Duodenal mucosa (tissue), 2 donors: ENCODE measurements at regions not wholly inside any gene's neighbourhood (a gene's known extent, or its start where the extent isn't known, plus 50 kb on each side); places are given as distances from the start of the nearest gene placed in this dataset.

ENCODE experiments used
- H3K27ac ChIP-seq: one replicate; pipeline ENCODE4 v1.7.0; 2013; ENCODE audit warnings: low read depth, low read length
- H3K27me3 ChIP-seq, 2 donors: one replicate each; pipeline ENCODE4 v1.7.0; 2013; ENCODE audit warnings: low read length in 2 of 2, control low read depth in 1 of 2; ENCODE audit not compliant: insufficient read depth in 2 of 2, control insufficient read depth in 1 of 2
- H3K36me3 ChIP-seq, 2 donors: one replicate each; pipeline ENCODE4 v1.7.0; 2013; ENCODE audit warnings: low read length in 2 of 2, control low read depth in 1 of 2; ENCODE audit not compliant: insufficient read depth in 2 of 2, control insufficient read depth in 1 of 2
- H3K4me1 ChIP-seq, 2 donors: one replicate each; pipeline ENCODE4 v1.7.0; 2013; ENCODE audit warnings: low read length in 2 of 2, control low read depth in 1 of 2; ENCODE audit not compliant: insufficient read depth in 2 of 2, control insufficient read depth in 1 of 2
- H3K4me3 ChIP-seq, 2 donors: one replicate each; pipeline ENCODE4 v1.7.0; 2013; ENCODE audit warnings: low read length in 2 of 2, low read depth in 1 of 2
- H3K9ac ChIP-seq, 2 donors: one replicate each; pipeline ENCODE4 v1.7.0; 2013; ENCODE audit warnings: low read length in 2 of 2, low read depth in 1 of 2
- H3K9me3 ChIP-seq, 2 donors: one replicate each; pipeline ENCODE4 v1.7.0; 2013; ENCODE audit warnings: low read length in 2 of 2, control low read depth in 1 of 2; ENCODE audit not compliant: control insufficient read depth in 1 of 2

DNA sequence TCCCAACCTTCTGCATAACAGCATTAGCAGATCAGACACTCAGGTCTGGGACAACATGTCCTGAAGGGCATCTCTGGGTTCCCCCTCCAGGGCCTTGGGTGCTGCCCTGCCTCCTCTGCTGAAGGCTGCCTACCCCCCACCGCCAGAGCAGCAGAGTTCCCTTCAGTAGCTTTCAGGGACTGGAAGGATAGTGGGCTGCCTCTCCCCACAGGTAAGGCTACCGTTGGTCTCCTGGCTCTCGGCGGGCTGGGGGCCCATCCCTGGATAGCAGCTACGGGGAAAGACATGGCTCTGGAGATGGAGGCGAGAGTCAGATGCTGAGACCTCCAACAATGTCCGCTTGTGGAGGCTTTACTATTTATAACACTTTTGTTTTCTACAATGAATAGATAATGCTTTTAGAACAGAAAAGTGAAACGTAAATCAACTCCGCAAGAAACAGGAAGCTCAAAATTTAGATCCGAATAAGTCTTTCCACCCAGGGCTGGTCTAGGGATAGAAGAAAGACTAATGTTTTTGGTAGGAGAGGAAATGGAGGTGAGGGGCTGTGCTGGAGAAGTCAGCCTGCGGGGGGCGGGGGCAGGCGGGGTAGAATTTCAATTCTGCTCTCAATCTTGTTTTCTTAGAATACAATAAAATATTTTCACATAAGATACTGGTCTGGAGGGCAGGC, 58.4 kb downstream of the ARL4C start:
- H3K4me3 ChIP-seq, result no peak overlapping the region
- no peaks in the 10 kb centered on the region for H3K36me3 ChIP-seq
- H3K9me3 ChIP-seq, result no peaks in the 10 kb centered on the region
- no peak overlapping the region for H3K9ac ChIP-seq
- no peaks in the 10 kb centered on the region for H3K27me3 ChIP-seq
- no peak overlapping the region for H3K27ac ChIP-seq
- no peaks in the 10 kb centered on the region for H3K4me1 ChIP-seq

DNA sequence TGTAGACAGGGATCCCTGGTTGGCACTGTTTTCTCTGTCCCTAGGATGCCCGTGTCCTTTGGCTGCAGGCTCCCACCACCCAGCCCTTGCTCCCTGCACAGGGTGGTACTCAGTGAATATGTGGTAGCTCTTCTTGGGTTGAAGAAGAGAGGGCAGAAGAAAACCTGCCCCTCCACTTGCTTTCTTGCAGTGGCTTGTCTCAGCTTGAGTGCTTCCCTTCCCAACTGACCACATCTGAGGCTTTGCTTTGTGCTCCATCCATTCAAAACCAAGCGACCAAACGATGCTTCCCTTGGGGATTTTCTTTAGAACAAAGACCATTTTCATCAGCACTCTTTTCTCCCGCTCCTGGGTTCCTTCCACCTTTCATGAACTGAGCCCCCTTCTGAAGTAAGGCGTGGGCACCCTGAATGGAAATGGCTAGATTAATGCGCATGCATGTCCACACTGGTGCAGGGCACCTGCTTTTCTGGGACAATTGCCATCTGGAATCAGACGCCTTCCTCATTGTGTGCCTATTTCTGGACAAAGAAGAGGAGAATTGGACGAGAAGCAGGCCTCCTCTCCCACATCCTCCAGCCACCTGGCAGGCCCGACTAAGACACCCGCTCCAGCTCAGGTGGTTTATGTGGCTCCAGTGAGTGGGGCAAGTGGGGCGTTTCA, 59.1 kb downstream of the ARL4C start:
- Histone ChIP-seq H3K9ac (no peak overlapping the region), H3K36me3 (no peaks in the 10 kb centered on the region), H3K4me1 (no peaks in the 10 kb centered on the region), H3K27me3 (no peaks in the 10 kb centered on the region), H3K27ac (no peak overlapping the region), H3K4me3 (no peak overlapping the region), H3K9me3 (no peaks in the 10 kb centered on the region)

DNA sequence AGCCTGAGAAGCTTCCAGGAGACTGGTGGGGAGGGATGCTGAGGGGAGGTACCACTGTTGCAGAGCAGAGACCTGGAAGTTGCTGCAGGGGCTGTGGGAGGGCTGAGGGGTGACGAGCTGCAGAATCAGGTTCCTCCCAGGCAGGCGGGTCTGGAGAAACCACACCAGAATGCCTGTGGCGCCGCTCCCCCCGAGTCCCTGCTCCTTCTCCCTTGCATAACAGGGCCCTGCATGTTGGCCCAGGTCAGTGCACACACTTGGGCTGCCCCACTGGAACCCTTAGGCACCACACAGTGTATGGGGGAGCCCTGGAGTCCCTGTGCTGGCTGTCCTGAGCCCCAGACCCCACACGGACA, 60.4 kb downstream of the ARL4C start:
- no peak overlapping the region for H3K4me3 ChIP-seq
- no peaks in the 10 kb centered on the region for H3K4me1 ChIP-seq
- no peak overlapping the region for H3K9ac ChIP-seq
- H3K9me3 ChIP-seq, result no peaks in the 10 kb centered on the region
- no peaks in the 10 kb centered on the region for H3K27me3 ChIP-seq
- H3K36me3 ChIP-seq, result no peaks in the 10 kb centered on the region
- H3K27ac ChIP-seq, result no peak overlapping the region

DNA sequence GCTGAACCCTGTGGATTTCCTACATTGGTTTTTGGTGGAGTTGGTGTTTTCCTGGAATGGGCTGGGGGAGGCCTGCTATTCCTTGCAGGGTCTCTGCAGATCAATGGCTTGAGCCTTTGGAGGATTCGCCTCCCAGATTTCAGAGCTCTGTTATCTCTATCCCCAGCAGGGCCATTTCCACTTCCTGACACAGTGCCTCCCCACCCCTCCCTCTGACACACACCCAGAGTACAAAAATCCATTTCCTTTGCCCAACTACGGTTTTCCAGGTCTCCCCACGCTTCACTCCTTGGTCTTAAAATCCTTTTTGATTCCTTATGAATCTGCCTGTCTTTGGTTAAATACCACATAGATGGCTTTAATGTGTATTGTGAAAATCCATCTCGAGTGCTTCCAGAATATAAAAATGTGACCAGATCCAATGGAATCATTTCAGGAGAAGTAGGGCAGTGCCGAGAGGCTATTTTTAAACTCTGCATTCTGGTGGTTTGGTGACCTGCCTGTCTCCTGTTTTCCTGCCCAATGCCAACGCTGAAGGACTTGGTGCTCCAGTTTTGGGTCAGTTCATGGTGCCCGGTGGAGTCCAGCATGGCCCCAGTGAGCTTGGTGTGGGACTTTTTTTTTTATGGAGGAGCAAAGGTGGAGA, 60.9 kb downstream of the ARL4C start:
- Histone ChIP-seq H3K4me1 (no peaks in the 10 kb centered on the region), H3K4me3 (no peak overlapping the region), H3K9ac (no peak overlapping the region), H3K27ac (no peak overlapping the region), H3K36me3 (no peaks in the 10 kb centered on the region), H3K27me3 (no peaks in the 10 kb centered on the region), H3K9me3 (no peaks in the 10 kb centered on the region)

DNA sequence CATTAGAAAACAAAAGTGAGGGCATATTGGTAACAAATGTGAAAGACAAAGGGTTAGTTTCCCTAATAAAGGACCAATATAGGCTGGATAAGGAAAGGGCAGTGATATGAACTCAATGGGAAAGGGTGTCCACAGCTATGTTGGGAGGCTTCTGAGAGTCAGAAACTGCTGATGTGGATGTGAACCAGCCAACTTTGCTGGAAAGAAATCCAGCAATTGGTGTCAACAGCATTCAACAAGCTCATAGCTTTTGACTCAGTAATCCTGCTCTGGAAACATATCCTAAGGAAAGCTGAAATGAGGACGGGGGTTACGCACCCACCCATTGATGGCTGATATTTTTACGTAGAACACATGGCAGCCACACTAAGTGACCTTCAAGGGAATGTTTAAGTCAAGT, 63.7 kb downstream of the ARL4C start:
- Histone ChIP-seq H3K27me3 (no peaks in the 10 kb centered on the region), H3K9ac (no peak overlapping the region), H3K27ac (no peak overlapping the region), H3K9me3 (no peaks in the 10 kb centered on the region), H3K4me3 (no peak overlapping the region), H3K36me3 (no peaks in the 10 kb centered on the region), H3K4me1 (no peaks in the 10 kb centered on the region)

DNA sequence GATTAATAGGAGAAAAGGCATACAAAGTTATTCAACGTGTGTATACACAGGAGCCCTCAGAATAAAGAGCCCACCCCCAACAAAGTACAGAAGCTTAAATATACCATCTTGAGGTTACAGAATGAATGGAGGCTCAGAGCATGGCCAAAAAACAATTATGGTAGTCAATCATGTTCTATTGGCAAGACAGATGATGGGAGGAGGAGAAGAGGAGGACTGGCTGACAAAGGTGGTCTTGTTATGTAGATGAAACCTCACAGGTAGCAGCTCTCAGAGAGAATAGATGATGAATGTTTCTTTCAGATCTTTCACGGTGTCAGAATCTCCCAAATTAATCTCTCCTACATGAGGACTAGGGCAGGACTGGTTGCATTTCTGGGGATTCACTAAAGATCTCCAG, 66.0 kb downstream of the ARL4C start:
- no peak overlapping the region for H3K9ac ChIP-seq
- H3K27me3 ChIP-seq, result no peaks in the 10 kb centered on the region

DNA sequence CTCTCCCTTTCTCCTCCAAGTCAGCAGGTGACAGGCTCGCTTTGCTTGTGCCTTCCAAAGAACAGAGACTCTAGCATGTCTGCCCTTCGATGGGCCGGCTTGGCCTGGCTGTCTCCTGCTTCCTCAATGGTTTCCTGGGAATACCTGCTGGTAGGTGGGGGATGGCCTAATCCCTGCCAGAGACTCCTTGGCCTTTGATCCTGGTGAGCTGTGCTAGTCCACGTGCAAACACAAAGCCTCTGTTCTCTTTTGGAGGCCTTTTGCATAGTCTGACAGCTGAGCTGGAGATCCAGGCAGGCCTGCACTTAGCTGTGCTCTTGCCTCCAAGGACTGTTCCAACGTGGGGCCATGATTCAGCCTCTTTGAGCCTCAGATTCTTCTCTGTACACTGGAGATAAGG, 67.6 kb downstream of the ARL4C start:
- Histone ChIP-seq H3K36me3 (no peaks in the 10 kb centered on the region), H3K27me3 (no peaks in the 10 kb centered on the region), H3K4me3 (no peak overlapping the region), H3K9ac (no peak overlapping the region), H3K27ac (no peak overlapping the region), H3K9me3 (no peaks in the 10 kb centered on the region), H3K4me1 (peaks cover 19 to 26% of the 10 kb centered on the region in 2 donors)

More for the DNA sequence above, 66.0 kb downstream of the ARL4C start:
- H3K9me3 ChIP-seq, result no peaks in the 10 kb centered on the region
- H3K36me3 ChIP-seq, result no peaks in the 10 kb centered on the region
- peaks cover 15 to 19% of the 10 kb centered on the region in 2 donors for H3K4me1 ChIP-seq
- no peak overlapping the region for H3K27ac ChIP-seq
- no peak overlapping the region for H3K4me3 ChIP-seq

DNA sequence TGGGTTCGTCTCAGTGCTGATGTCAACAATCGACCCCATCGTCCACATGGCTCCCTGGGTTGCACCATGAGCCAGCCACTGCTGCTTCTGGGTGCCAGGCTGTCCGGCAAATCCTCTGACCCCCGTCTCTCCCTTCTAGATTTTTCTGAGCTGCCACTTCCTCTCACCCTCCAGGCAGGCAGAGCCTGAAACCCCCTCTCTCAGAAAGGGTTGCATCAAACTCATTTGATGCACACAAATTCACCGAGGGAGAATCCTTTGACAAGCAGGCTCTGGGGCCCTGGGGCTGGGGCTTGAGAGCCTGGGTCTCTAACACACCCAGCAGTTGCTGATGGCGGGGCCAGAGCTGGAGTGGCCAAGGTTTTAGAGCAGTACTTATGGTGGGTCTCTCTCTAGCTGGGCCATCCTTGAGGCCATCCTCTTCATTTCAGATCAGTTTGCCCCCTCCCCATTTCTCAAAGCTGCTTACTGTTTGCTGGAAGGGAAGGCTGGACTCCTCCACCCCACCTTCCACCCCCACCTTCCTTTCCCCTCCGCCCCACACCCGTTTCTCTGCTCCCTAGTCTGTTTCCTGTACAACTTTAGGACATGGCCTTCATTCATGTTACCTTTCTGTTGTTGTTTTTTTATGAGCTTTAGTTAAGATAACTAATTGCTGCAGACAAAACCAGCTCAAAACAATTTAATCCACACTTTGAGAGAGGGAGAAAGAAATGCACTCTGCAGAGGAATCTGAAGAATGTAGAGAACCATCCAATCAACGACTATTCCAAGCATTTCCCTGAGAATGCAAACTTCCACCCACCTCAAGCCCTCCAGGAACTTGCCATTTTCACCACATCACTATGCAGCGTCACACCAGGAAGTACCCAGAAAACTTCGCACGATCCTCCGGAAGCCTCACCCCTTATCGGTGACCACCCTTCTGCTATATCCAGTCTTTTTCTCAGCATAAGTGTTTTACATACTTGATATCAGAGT, 69.5 kb downstream of the ARL4C start:
- no peak overlapping the region for H3K27ac ChIP-seq
- no peak overlapping the region for H3K9ac ChIP-seq
- H3K36me3 ChIP-seq, result no peaks in the 10 kb centered on the region
- H3K4me1 ChIP-seq, result peaks cover 22 to 34% of the 10 kb centered on the region in 2 donors
- no peaks in the 10 kb centered on the region for H3K27me3 ChIP-seq
- H3K9me3 ChIP-seq, result no peaks in the 10 kb centered on the region
- H3K4me3 ChIP-seq, result no peak overlapping the region

DNA sequence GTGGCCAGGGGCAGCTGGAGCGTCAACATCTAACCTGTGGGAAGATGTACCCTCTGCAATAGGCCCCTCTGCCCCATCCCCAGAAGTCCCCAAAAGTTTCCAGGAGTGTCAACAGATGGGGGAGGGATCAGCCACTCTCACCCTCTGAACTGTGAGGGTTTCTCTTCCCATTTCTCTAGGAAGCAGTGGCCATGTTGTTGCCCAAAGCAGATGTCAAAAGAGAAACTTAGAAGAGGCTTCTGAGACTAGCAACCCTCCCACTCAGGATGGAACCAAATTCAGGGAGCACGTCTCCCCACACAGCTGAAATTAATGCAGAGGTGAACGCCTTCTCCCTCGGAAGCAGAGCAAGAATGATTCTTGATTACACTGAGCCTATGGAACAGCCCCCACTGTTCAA, 70.3 kb downstream of the ARL4C start:
- Histone ChIP-seq H3K27ac (no peak overlapping the region), H3K27me3 (no peaks in the 10 kb centered on the region), H3K4me1 (peaks cover 25 to 40% of the 10 kb centered on the region in 2 donors), H3K36me3 (no peaks in the 10 kb centered on the region), H3K9ac (no peak overlapping the region), H3K4me3 (no peak overlapping the region), H3K9me3 (no peaks in the 10 kb centered on the region)
